Type B pancreatic cell (in vitro differentiated cells): ENCODE measurements at regions not wholly inside any gene's neighbourhood (a gene's known extent, or its start where the extent isn't known, plus 50 kb on each side); places are given as distances from the start of the nearest gene placed in this dataset.

Experiments used
- DNase-seq: peaks from one replicate; pipeline ENCODE4 v3.0.0; 2021; ENCODE audit warnings: mixed read lengths; ENCODE audit not compliant: unreplicated experiment; ENCODE audit errors: extremely low spot score
- H3K27ac Mint-ChIP-seq: 2 replicates; pipeline ENCODE4 v1.8.0; 2021; ENCODE audit warnings: mild to moderate bottlenecking, mixed read lengths
- H3K27me3 Mint-ChIP-seq: 2 replicates; pipeline ENCODE4 v1.8.0; 2021; ENCODE audit warnings: mixed read lengths
- H3K36me3 Mint-ChIP-seq: 2 replicates; pipeline ENCODE4 v1.8.0; 2021; ENCODE audit warnings: mixed read lengths
- H3K4me1 Mint-ChIP-seq: one replicate; pipeline ENCODE4 v1.8.0; 2021; ENCODE audit warnings: mixed read lengths; ENCODE audit not compliant: unreplicated experiment
- H3K4me3 Mint-ChIP-seq: 2 replicates; pipeline ENCODE4 v1.8.0; 2021; ENCODE audit warnings: mild to moderate bottlenecking, mixed read lengths
- H3K9me3 Mint-ChIP-seq: 2 replicates; pipeline ENCODE4 v1.8.0; 2021; ENCODE audit warnings: mixed read lengths
- CTCF ChIP-seq: fragments of 200-600 bp; sonication (generic); conservative IDR thresholded peaks from 2 replicates; pipeline ENCODE4 v1.5.0; 2021; ENCODE audit warnings: antibody characterized with exemption, mild to moderate bottlenecking

DNA sequence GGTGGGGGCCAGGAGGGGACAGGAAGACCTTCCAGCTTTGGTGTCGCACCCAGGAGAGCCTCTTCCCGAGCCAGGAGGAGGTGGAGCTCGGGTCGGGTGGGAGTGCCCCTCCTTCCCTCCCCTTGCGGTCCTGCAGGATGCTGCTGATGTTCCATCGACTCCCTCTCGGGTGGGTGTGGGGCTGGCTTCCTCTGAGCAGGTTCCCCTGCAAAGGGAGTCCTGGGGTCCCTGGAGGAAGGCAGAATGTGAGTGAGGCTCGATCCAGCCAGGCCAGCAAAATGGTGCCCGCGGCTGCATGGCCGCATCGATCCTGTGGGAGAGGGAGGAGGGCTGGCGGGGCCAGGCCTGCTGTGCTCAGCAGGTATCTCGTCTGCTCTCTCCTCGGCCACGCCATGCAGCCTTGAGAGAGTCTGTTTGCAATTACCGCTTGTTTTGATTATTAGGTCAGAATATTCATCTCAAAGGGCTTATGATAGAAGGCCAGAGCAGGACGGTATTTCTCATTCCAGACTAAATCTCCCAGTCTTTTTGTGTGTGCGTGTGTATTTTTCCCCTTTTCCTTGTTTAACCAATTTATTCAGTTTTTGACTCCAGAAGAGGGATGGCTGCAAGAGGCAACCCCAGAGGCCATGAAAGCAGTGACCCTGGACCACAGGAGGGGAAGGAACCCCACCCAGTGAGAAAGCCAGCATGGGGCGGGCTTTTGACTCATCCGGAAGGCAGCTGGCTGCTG, 137.3 kb upstream of the ZMIZ1 start:
- H3K27ac Mint-ChIP-seq, result peak overlapping the region; percentile 36
- no peak for TF ChIP-seq CTCF
- no peak overlapping the region for H3K4me3 Mint-ChIP-seq
- H3K27me3 Mint-ChIP-seq, result peaks cover 8% of the 10 kb centered on the region
- DNase-seq, result no peak
- no peaks in the 10 kb centered on the region for H3K36me3 Mint-ChIP-seq
- peaks cover 47% of the 10 kb centered on the region for H3K4me1 Mint-ChIP-seq
- no peaks in the 10 kb centered on the region for H3K9me3 Mint-ChIP-seq

GRCh38 chr10:78932054-78932386, 136.7 kb upstream of the ZMIZ1 start:
- no peaks in the 10 kb centered on the region for H3K9me3 Mint-ChIP-seq
- peak overlapping the region; percentile 36 for H3K27ac Mint-ChIP-seq
- no peak for DNase-seq
- no peak for TF ChIP-seq CTCF
- H3K4me3 Mint-ChIP-seq, result no peak overlapping the region
- H3K27me3 Mint-ChIP-seq, result peaks cover 8% of the 10 kb centered on the region
- H3K4me1 Mint-ChIP-seq, result peaks cover 47% of the 10 kb centered on the region
- no peaks in the 10 kb centered on the region for H3K36me3 Mint-ChIP-seq

GRCh38 chr10:78932861-78933260, 135.9 kb upstream of the ZMIZ1 start:
- TF ChIP-seq CTCF, result no peak

GRCh38 chr10:78933828-78934531, 134.8 kb upstream of the ZMIZ1 start:
- no peaks in the 10 kb centered on the region for H3K36me3 Mint-ChIP-seq
- no peak overlapping the region for H3K4me3 Mint-ChIP-seq
- no peaks in the 10 kb centered on the region for H3K9me3 Mint-ChIP-seq
- peaks cover 8% of the 10 kb centered on the region for H3K27me3 Mint-ChIP-seq
- no peak overlapping the region for H3K27ac Mint-ChIP-seq
- peaks cover 54% of the 10 kb centered on the region for H3K4me1 Mint-ChIP-seq
- DNase-seq, result no peak
- no peak for TF ChIP-seq CTCF

More at GRCh38 chr10:78932861-78933260, 135.9 kb upstream of the ZMIZ1 start:
- H3K27me3 Mint-ChIP-seq, result peaks cover 8% of the 10 kb centered on the region
- H3K27ac Mint-ChIP-seq, result no peak overlapping the region
- H3K9me3 Mint-ChIP-seq, result no peaks in the 10 kb centered on the region
- no peak overlapping the region for H3K4me3 Mint-ChIP-seq
- H3K4me1 Mint-ChIP-seq, result peaks cover 55% of the 10 kb centered on the region
- DNase-seq, result no peak
- H3K36me3 Mint-ChIP-seq, result no peaks in the 10 kb centered on the region

- H3K4me3 Mint-ChIP-seq, result no peak overlapping the region
- H3K27ac Mint-ChIP-seq, result no peak overlapping the region
- peaks cover 54% of the 10 kb centered on the region for H3K4me1 Mint-ChIP-seq
- no peaks in the 10 kb centered on the region for H3K9me3 Mint-ChIP-seq
- TF ChIP-seq CTCF, result no peak
- no peaks in the 10 kb centered on the region for H3K36me3 Mint-ChIP-seq
- peaks cover 8% of the 10 kb centered on the region for H3K27me3 Mint-ChIP-seq
- DNase-seq, result no peak
These were observed 134.3 kb upstream of the ZMIZ1 start for GRCh38 chr10:78934532-78934898.
